WTC11 (cell line): ENCODE measurements at regions not wholly inside any gene's neighbourhood (a gene's known extent, or its start where the extent isn't known, plus 50 kb on each side); places are given as distances from the start of the nearest gene placed in this dataset.
"Not testable (repeated sequence)": the region's sequence is repeated elsewhere in the genome, so short reads cannot be mapped to it uniquely, and the experiment has no call there.

ENCODE experiments used
- ATAC-seq: fragments of 200-7000 bp; cut with Tn5 transposase; 2 replicates; pipeline ENCODE4 v1.10.0; 2021; ENCODE audit warnings: mild to moderate bottlenecking, moderate library complexity
- CTCF ChIA-PET: fragments of 300-600 bp; sonication (Branson Sonifier 250); formaldehyde crosslinking; loops from one replicate; lab custom pipeline; 2021; ENCODE audit warnings: antibody characterized with exemption; lab: Charles Lee
- POLR2A ChIA-PET: fragments of 350-600 bp; sonication (Branson Sonifier 250); formaldehyde crosslinking; loops from one replicate; lab custom pipeline; 2021; ENCODE audit warnings: antibody characterized with exemption; lab: Charles Lee
- DNase-seq: peaks from one replicate; pipeline ENCODE4 v3.0.0; 2021; ENCODE audit warnings: low spot score
- H3K27ac Mint-ChIP-seq: 2 replicates; pipeline ENCODE4 v1.8.0; 2021; ENCODE audit warnings: mixed read lengths
- H3K27me3 Mint-ChIP-seq: 2 replicates; pipeline ENCODE4 v1.8.0; 2021; ENCODE audit warnings: low read depth, mild to moderate bottlenecking, moderate library complexity, mixed read lengths
- H3K36me3 Mint-ChIP-seq: 2 replicates; pipeline ENCODE4 v1.8.0; 2021; ENCODE audit warnings: mixed read lengths
- H3K4me1 Mint-ChIP-seq: 2 replicates; pipeline ENCODE4 v1.8.0; 2022; ENCODE audit warnings: mixed read lengths
- H3K4me3 Mint-ChIP-seq: 2 replicates; pipeline ENCODE4 v1.8.0; 2021; ENCODE audit warnings: mild to moderate bottlenecking, moderate library complexity, mixed read lengths
- H3K9me3 Mint-ChIP-seq: 2 replicates; pipeline ENCODE4 v1.8.0; 2021; ENCODE audit warnings: mixed read lengths
- ATF6 ChIP-seq: sonication (generic); formaldehyde crosslinking; IDR thresholded peaks from 2 replicates; pipeline ENCODE4 v1.8.1; 2023; ENCODE audit warnings: mild to moderate bottlenecking, missing genetic modification reagents
- ESRRA ChIP-seq: sonication (generic); formaldehyde crosslinking; IDR thresholded peaks from 2 replicates; pipeline ENCODE4 v1.8.1; 2022; ENCODE audit warnings: mild to moderate bottlenecking, missing genetic modification reagents, borderline replicate concordance
- FOXJ3 ChIP-seq: sonication (generic); formaldehyde crosslinking; IDR thresholded peaks from 2 replicates; pipeline ENCODE4 v1.9.0; 2021; ENCODE audit warnings: missing genetic modification reagents, mild to moderate bottlenecking, borderline replicate concordance
- FOXP1 ChIP-seq: sonication (generic); formaldehyde crosslinking; IDR thresholded peaks from 2 replicates; pipeline ENCODE4 v1.8.0; 2022; ENCODE audit warnings: missing genetic modification reagents, mild to moderate bottlenecking, moderate library complexity, borderline replicate concordance
- GTF2I ChIP-seq: fragments of 250-450 bp; sonication (Bioruptor Pico); conservative IDR thresholded peaks from 2 replicates; pipeline ENCODE4 v1.4.0; 2021; ENCODE audit warnings: mild to moderate bottlenecking
- HMGA2 ChIP-seq: fragments of 250-450 bp; sonication (Bioruptor Pico); IDR thresholded peaks from 2 replicates; pipeline ENCODE4 v1.4.0; 2021; ENCODE audit warnings: mild to moderate bottlenecking, moderate library complexity
- IRF2 ChIP-seq: sonication (generic); formaldehyde crosslinking; IDR thresholded peaks from 2 replicates; pipeline ENCODE4 v1.8.0; 2022; ENCODE audit warnings: low read depth, missing genetic modification reagents, borderline replicate concordance
- JUN ChIP-seq: sonication (generic); formaldehyde crosslinking; IDR thresholded peaks from 2 replicates; pipeline ENCODE4 v1.8.0; 2023; ENCODE audit warnings: mild to moderate bottlenecking, missing genetic modification reagents
- MLX ChIP-seq: sonication (generic); formaldehyde crosslinking; IDR thresholded peaks from 2 replicates; pipeline ENCODE4 v1.8.1; 2023; ENCODE audit warnings: mild to moderate bottlenecking, missing genetic modification reagents, moderate library complexity
- MYBL2 ChIP-seq: sonication (generic); formaldehyde crosslinking; IDR thresholded peaks from 2 replicates; pipeline ENCODE4 v1.8.1; 2023; ENCODE audit warnings: mild to moderate bottlenecking, moderate library complexity, missing genetic modification reagents
- NFATC4 ChIP-seq: fragments of 250-450 bp; sonication (Bioruptor Pico); IDR thresholded peaks from 2 replicates; pipeline ENCODE4 v1.9.0; 2021; ENCODE audit warnings: mild to moderate bottlenecking
- NFYB ChIP-seq: sonication (generic); formaldehyde crosslinking; conservative IDR thresholded peaks from 2 replicates; pipeline ENCODE4 v1.8.0; 2022; ENCODE audit warnings: low read depth, missing genetic modification reagents
- NR1H2 ChIP-seq: sonication (generic); formaldehyde crosslinking; IDR thresholded peaks from 2 replicates; pipeline ENCODE4 v1.9.0; 2021; ENCODE audit warnings: mild to moderate bottlenecking, moderate library complexity, missing genetic modification reagents
- SMAD3 ChIP-seq: sonication (generic); formaldehyde crosslinking; IDR thresholded peaks from 2 replicates; pipeline ENCODE4 v1.8.0; 2022; ENCODE audit warnings: missing genetic modification reagents, mild to moderate bottlenecking, borderline replicate concordance
- SOX15 ChIP-seq: fragments of 250-450 bp; sonication (Bioruptor Pico); IDR thresholded peaks from 2 replicates; pipeline ENCODE4 v1.9.0; 2021; ENCODE audit warnings: mild to moderate bottlenecking
- TEAD1 ChIP-seq: sonication (generic); formaldehyde crosslinking; IDR thresholded peaks from 2 replicates; pipeline ENCODE4 v1.8.0; 2022; ENCODE audit warnings: mild to moderate bottlenecking, missing genetic modification reagents
- TEAD4 ChIP-seq: sonication (generic); formaldehyde crosslinking; IDR thresholded peaks from 2 replicates; pipeline ENCODE4 v1.8.0; 2022; ENCODE audit warnings: mild to moderate bottlenecking, missing genetic modification reagents
- USF2 ChIP-seq: sonication (generic); formaldehyde crosslinking; IDR thresholded peaks from 2 replicates; pipeline ENCODE4 v1.8.1; 2023; ENCODE audit warnings: mild to moderate bottlenecking, missing genetic modification reagents, moderate library complexity
- ZBTB21 ChIP-seq: sonication (generic); formaldehyde crosslinking; IDR thresholded peaks from 2 replicates; pipeline ENCODE4 v1.8.1; 2023; ENCODE audit warnings: mild to moderate bottlenecking, missing genetic modification reagents, borderline replicate concordance
- ZNF232 ChIP-seq: sonication (generic); formaldehyde crosslinking; IDR thresholded peaks from 2 replicates; pipeline ENCODE4 v1.8.0; 2022; ENCODE audit warnings: mild to moderate bottlenecking, missing genetic modification reagents
- ZSCAN18 ChIP-seq: fragments of 250-450 bp; sonication (Bioruptor Pico); IDR thresholded peaks from 2 replicates; pipeline ENCODE4 v2.1.2; 2022; ENCODE audit warnings: mild to moderate bottlenecking, moderate library complexity

GRCh38 chr4:82241534-82241933 lies 132.3 kb downstream of the HNRNPD start:
- Mint-ChIP-seq H3K4me3 (no peak overlapping the region), H3K9me3 (peaks cover 4% of the 10 kb centered on the region; the same call in 1 of the 2 replicates), H3K4me1 (no peaks in the 10 kb centered on the region), H3K36me3 (no peaks in the 10 kb centered on the region), H3K27ac (no peak overlapping the region)
- DNase-seq = no peak
- CTCF ChIA-PET = no interaction called here
- ATAC-seq = no peak
- TF ChIP-seq ZSCAN18 = no peak
- no peak for TF ChIP-seq ATF6 (CRISPR knock-in tag)
- no peak for TF ChIP-seq IRF2 (CRISPR knock-in tag)
- no peak for TF ChIP-seq FOXP1 (CRISPR knock-in tag)
- TF ChIP-seq TEAD1 = no peak
- no peak for TF ChIP-seq NFYB (CRISPR knock-in tag)
- TF ChIP-seq ZNF232 (CRISPR knock-in tag) = no peak
- no peak for TF ChIP-seq TEAD4 (CRISPR knock-in tag)
- TF ChIP-seq SOX15 (CRISPR knock-in tag) = no peak
- TF ChIP-seq SMAD3 (CRISPR knock-in tag) = no peak
- TF ChIP-seq HMGA2 (CRISPR knock-in tag) = no peak
- TF ChIP-seq ESRRA (CRISPR knock-in tag) = no peak
- no peak for TF ChIP-seq FOXJ3
- TF ChIP-seq NR1H2 (CRISPR knock-in tag) = no peak
- TF ChIP-seq, all 79 proteins: peak for 0
- POLR2A ChIA-PET = no interaction called here
- H3K27me3 Mint-ChIP-seq = no peaks in the 10 kb centered on the region

GRCh38 chr4:82240410-82240809 lies 133.4 kb downstream of the HNRNPD start:
- ChIA-PET CTCF (interaction anchor here (0.7 to 0.9 kb wide), 2 partner anchors 42 to 44 kb away, joined by 3 read pairs; no protein-coding TSS in a partner anchor), POLR2A (no interaction called here)
- Mint-ChIP-seq H3K9me3 (peaks cover 4% of the 10 kb centered on the region; the same call in 1 of the 2 replicates), H3K36me3 (no peaks in the 10 kb centered on the region), H3K27ac (no peak overlapping the region), H3K4me1 (no peaks in the 10 kb centered on the region), H3K27me3 (no peaks in the 10 kb centered on the region), H3K4me3 (no peak overlapping the region)
- TF ChIP-seq MLX = no peak
- no peak for TF ChIP-seq ZBTB21
- ATAC-seq = no peak
- no peak for DNase-seq

GRCh38 chr4:82237142-82237541 lies 136.6 kb downstream of the HNRNPD start:
- ATAC-seq, H3K9me3 Mint-ChIP-seq, H3K4me3 Mint-ChIP-seq, DNase-seq, CTCF ChIA-PET, H3K27me3 Mint-ChIP-seq, H3K27ac Mint-ChIP-seq, POLR2A ChIA-PET, H3K36me3 Mint-ChIP-seq, H3K4me1 Mint-ChIP-seq: not testable (repeated sequence)

DNA sequence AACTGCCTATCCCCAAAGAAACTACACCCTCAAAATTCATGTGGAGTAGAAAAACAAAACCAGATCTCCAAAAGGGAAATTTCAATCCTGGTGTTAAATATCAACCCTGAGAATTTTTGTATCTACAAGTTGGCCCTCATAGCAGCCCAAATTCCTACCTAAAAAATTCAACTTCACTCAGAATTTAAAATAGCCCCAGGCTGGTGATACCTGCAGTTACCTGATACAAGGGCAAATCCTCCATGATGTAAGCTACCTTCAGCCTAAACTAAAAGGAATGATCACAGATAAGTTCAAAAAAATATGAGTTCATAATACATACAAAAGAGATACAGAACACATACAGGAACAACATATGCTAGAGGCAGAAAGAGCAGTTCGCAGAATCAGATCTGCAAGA lies 138.4 kb downstream of the HNRNPD start:
- POLR2A ChIA-PET = no interaction called here
- H3K4me3 Mint-ChIP-seq = no peak overlapping the region
- TF ChIP-seq NFATC4 = no peak
- no peak for TF ChIP-seq SOX15 (CRISPR knock-in tag)
- TF ChIP-seq MYBL2 (CRISPR knock-in tag) = no peak
- TF ChIP-seq MLX = no peak
- TF ChIP-seq JUN (CRISPR knock-in tag) = no peak
- TF ChIP-seq ZSCAN18 = no peak
- TF ChIP-seq GTF2I (CRISPR knock-in tag) = no peak
- TF ChIP-seq USF2 (CRISPR knock-in tag) = no peak
- H3K27ac Mint-ChIP-seq = no peak overlapping the region
- DNase-seq (no peak), ATAC-seq (no peak)
- H3K4me1 Mint-ChIP-seq = no peaks in the 10 kb centered on the region
- CTCF ChIA-PET = interaction anchor here (0.6 kb wide), 1 partner anchor 50 kb away, joined by 3 read pairs; no protein-coding TSS in a partner anchor
- no peaks in the 10 kb centered on the region for H3K27me3 Mint-ChIP-seq
- peaks cover 4% of the 10 kb centered on the region; the same call in 1 of the 2 replicates for H3K9me3 Mint-ChIP-seq
- H3K36me3 Mint-ChIP-seq = no peaks in the 10 kb centered on the region
